ENCODE measurements at regions not wholly inside any gene's neighbourhood (a gene's known extent, or its start where the extent isn't known, plus 50 kb on each side); places are given as distances from the start of the nearest gene placed in this dataset.
A peak's percentile ranks its signal among the peaks of the same experiment; 100 is the strongest.
"Not testable (repeated sequence)": the region's sequence is repeated elsewhere in the genome, so short reads cannot be mapped to it uniquely, and the experiment has no call there.

DNA sequence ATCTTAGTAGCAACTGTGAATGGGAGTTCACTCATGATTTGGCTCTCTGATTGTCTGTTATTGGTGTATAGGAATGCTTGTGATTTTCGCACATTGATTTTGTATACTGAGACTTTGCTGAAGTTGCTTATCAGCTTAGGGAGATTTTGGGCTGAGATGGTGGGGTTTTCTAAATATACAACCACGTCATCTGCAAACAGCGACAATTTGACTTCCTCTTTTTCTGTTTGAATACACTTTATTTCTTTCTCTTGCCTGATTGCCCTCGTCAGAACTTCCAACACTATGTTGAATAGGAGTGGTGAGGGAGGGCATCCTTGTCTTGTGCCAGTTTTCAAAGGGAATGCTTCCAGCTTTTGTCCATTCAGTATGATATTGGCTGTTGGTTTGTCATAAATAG, 1883.1 kb upstream of the TENM3 start:
- not testable (repeated sequence) for DNase-seq

DNA sequence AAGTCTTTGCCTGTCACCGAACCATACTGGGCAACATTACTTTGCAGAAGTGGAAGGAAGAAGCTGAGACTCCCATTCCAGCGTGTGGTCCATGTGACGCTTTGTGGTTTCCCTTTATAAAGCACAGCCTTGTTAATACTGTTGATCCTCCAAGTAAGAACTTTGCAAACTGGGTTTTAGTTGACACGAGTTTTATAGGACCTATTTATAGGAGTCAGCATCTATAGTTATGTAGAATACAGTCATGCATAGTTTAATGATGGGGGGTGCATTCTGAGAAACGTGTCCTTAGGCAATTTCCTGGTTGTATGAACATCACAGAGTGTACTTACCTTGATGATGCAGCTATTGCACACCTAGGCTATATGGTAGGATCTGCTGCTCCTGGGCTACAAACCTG, 1879.4 kb upstream of the TENM3 start:
- peak in 1 of 2 donors; percentile 14 for DNase-seq

DNA sequence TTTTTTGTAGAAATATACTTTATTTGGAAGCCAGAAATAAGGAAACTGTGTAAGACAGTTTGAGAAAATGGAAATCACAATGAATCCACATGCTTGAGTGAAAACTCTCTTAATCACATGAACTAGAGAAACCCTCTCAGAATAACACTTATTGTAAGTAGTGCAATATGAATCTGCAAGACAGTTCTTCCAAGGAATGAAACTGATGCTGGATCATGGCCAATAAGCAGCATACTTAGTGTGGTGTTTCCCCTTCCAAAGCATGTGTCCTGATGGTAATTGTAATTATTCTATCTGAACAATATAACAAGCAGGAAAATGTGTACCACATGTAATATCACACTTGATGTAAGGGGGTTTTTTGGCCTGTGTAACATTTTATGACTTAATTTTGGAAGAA, 1870.5 kb upstream of the TENM3 start:
- DNase-seq = no peak

DNA sequence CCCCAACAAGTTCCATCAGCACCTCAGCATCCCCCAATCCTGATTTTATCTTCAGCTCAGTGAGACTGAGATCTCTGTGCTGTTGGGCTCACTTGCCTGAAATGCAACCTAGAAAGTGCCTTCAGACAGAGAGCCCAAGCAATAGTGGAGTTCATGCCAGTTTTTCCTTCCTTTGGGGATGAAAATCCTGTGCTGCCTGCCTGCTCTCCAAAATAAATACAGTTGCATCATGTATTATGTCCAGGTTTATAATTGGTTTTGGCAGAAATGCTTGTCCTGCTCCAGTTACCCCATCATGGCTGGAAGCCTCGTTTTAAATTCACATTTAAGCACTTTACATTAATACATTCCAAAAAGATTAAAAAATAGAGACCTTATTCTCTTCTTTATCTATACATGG, 1865.5 kb upstream of the TENM3 start:
- no peak for DNase-seq

GRCh38 chr4:180380733-180381132, 1862.5 kb upstream of the TENM3 start:
- DNase-seq = no peak

DNA sequence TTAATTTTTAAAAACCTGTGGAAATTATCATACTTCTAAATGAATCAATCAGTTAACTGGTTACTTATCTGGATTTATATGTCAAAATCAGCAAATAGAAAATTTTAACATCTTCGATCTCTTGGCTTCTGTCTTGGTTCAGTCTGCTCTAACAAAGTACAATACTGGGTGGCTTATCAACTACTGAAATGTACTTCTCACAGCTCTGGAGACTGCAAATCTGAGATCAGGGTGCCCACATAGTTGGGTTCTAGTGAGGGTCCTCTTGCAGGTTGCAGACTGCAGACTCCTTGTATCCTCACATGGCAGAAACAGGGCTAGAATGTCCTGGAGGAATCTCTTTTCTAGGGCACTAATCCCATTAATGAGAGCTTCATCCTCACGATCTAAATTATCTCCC, 1851.6 kb upstream of the TENM3 start:
- DNase-seq = no peak

DNA sequence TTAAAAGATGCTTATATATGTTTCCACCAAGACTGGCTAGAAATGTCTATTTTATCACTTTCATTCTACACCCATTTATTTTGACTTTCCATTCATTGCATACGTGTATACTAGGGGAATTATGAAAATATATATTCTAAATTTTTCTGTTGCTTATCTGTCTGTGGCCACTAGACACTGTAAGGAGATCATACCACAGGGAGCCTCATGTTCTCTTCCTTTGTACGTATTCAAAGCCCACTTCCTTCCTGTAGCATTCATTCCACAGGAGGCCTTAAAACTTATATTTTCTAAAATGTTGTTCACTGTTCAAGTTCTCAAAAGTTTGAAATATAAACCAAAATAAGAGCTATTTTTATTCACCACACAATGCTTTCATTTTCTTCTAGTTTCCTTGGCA, 1848.9 kb upstream of the TENM3 start:
- no peak for DNase-seq

GRCh38 chr4:180394730-180395129, 1848.5 kb upstream of the TENM3 start:
- DNase-seq = no peak

DNA sequence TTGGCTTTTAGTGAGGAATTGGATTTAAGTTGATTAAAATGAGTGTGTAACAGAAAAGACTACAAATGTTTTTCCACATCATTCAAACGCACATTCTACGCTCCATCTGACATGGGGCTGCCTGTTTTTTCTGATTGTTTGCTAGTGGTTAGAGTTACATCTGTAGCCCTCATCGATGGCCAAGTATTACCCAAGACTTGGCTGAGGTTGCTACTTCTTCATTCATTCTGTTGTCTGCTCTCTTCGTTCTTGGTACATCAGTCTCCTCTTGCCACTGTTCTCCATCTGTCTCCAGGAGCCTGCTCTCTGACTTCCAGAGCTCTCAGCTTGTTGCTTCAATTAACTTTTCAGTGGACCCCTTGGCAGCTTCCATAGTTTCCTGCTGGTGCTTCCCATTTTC, 1844.6 kb upstream of the TENM3 start:
- DNase-seq = no peak

- no peak for DNase-seq
Measured at GRCh38 chr4:180407275-180407885, 1835.8 kb upstream of the TENM3 start.

- DNase-seq = no peak
Measured at GRCh38 chr4:180418819-180419531, 1824.2 kb upstream of the TENM3 start.

- DNase-seq = no peak
Measured at GRCh38 chr4:180422989-180423711, 1820.1 kb upstream of the TENM3 start.

GRCh38 chr4:180423712-180424057, 1819.5 kb upstream of the TENM3 start:
- DNase-seq = no peak

GRCh38 chr4:180426938-180427337, 1816.3 kb upstream of the TENM3 start:
- no peak for DNase-seq

DNA sequence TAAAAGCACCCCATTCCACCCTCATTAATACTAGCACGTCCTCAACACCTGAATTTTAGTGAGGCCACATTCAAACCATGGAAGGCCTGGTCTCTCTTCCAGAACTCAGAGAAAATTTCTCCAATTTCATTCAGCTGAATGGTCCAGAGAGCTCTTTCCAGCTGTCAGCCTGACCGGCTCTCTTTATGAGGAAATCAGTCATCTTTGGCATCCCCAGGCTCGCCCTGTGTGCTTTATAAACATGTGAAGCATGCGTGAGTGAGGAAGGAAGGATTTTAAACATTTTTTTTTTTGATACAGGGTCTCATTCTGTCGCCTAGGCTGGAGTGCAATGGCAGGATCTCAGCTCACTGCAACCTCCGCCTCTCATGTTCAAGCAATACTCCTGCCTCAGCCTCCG, 1812.9 kb upstream of the TENM3 start:
- no peak for DNase-seq

- DNase-seq = no peak
Measured at GRCh38 chr4:180434131-180434895, 1808.9 kb upstream of the TENM3 start.

DNA sequence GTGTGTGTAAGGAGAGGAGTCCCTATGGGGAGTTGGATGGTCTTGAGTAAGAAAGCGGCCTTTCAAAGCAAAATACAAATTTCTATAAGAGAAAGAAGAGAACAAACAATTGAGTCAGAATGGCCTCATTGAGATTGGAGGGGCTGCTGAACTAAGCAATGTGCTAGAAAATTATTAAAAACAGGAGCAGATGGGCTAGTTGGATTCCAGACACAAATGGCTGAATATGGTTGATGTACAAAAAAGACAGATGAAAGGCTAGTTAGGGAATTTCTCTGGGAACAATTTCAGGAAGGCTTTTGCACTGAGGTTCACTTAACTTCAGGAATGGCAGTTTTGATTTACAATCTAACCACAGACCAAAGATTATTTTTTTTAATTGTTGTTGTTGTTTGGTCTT, 1806.8 kb upstream of the TENM3 start:
- DNase-seq = no peak

GRCh38 chr4:180437601-180438000, 1805.6 kb upstream of the TENM3 start:
- DNase-seq = no peak

- DNase-seq = peak; percentile 46 to 61
Measured at GRCh38 chr4:180448306-180448705, 1794.9 kb upstream of the TENM3 start.

GRCh38 chr4:180449395-180449956, 1793.7 kb upstream of the TENM3 start:
- peak in 1 of 2 donors; percentile 2 for DNase-seq

DNA sequence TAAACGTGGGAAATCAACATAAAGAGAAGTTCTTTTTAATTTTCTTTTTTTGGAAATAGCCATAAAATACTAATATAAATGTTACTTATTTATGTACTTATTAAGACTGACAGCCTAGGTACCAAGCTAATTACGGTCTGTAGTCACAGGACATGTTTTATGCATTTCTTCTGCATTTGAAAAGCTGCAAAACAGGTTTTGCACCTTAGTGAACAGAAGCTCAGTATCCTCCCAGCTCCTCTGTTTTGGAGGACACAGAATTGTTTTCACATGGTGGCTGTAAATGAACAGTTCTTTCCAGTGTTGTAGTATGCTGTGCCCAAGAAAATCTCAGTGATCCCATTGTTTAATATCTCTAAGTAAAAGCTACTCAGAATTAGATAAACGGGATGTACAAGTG, 1788.0 kb upstream of the TENM3 start:
- no peak for DNase-seq

DNA sequence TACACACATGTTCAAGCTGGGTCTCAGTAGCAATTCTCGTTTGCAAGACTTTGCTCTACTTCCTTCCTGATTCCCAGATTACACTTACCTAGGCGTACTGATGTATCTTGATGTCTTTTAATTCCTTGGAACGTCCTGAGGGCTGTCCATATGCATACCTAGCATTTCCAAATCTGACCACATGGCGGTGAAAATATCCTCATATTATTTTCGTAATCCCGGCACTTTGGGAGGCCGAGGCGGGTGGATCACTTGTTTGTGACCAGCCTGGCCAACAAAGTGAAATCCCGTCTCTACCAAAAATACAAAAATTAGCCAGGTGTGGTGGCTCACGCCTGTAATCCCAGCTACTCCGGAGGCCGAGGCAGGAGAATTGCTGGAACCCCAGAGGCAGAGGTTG, 1786.3 kb upstream of the TENM3 start:
- DNase-seq = no peak

- DNase-seq = no peak
Measured at GRCh38 chr4:180462116-180462515, 1781.1 kb upstream of the TENM3 start.
